ENCODE measurements at regions not wholly inside any gene's neighbourhood (a gene's known extent, or its start where the extent isn't known, plus 50 kb on each side); places are given as distances from the start of the nearest gene placed in this dataset.

- TF ChIP-seq, protein P1, sequence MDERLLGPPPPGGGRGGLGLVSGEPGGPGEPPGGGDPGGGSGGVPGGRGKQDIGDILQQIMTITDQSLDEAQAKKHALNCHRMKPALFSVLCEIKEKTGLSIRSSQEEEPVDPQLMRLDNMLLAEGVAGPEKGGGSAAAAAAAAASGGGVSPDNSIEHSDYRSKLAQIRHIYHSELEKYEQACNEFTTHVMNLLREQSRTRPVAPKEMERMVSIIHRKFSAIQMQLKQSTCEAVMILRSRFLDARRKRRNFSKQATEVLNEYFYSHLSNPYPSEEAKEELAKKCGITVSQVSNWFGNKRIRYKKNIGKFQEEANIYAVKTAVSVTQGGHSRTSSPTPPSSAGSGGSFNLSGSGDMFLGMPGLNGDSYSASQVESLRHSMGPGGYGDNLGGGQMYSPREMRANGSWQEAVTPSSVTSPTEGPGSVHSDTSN (CRISPR knock-in tag; IDR thresholded peaks at IDR 0.05; ENCODE audit: low read depth): no peak
- TF ChIP-seq, protein P1 (tag; conservative IDR thresholded peaks at IDR 0.05; ENCODE audit: low read depth): no peak
- no peak for TF ChIP-seq CREB5 (CRISPR knock-in tag; IDR thresholded peaks at IDR 0.05)
- TF ChIP-seq GATA2 (CRISPR knock-in tag; IDR thresholded peaks at IDR 0.05): no peak
Observed at GRCh38 chr2:128536925-128537620, 218.4 kb upstream of the HS6ST1 start (continued).

DNA sequence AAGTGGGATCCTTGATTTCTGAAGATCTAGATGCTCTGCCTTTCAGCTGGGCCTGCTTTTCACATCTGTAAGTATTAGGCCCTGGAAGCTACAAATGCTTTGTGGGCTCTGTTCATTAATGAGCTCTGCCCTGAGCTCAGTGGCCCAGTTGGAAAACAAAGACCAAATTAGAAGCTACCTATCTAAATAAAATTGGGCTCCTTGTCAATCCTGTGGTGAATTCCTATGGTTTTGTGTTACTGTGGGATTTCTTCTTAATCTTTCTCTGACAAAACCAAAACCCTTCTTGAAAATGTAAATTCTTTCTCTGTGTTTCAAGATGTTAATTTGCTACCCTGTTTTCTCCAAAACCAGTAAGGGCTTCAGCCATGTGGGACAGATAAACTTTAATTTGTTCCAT, 219.0 kb upstream of the HS6ST1 start:
- in situ Hi-C loops (cut with MboI) (no loop called here), intact Hi-C loops (cut with micrococcal nuclease) (no loop called here)
- CTCF ChIA-PET (ENCODE audit: low intra/inter-chr PET ratio): no interaction called here
- Histone ChIP-seq H3K9me3 (replicated peaks; ENCODE audit: control insufficient read depth, insufficient read depth, low read depth, low read length) (no peaks in the 10 kb centered on the region), H2AFZ (ENCODE audit: low read depth, low read length) (no peak overlapping the region), H3K4me2 (ENCODE audit: insufficient read depth, low read length) (no peak overlapping the region), H3K36me3 (ENCODE audit: control insufficient read depth, insufficient read depth, low read length) (no peaks in the 10 kb centered on the region), H3K27ac (ENCODE audit: extremely low read depth, low read depth, low read length) (peak overlapping the region; percentile 56; the same call in 2 of the 3 replicates), H3K9ac (ENCODE audit: insufficient read depth in 1 of 2, low read depth in 2 of 2, low read length in 2 of 2) (no peak overlapping the region), H3K4me3 (no peak overlapping the region), H4K20me1 (replicated peaks; ENCODE audit: control insufficient read depth, insufficient read depth, low read length) (no peaks in the 10 kb centered on the region), H3K27me3 (ENCODE audit: control insufficient read depth in 2 of 2, insufficient read depth in 2 of 2, low read length in 2 of 2) (0 out of 5 replicates have a peak, but pooled peaks cover 1 to 2% of the 10 kb centered on the region in 2 experiments), H3K9me1 (ENCODE audit: control insufficient read depth, insufficient read depth, low read length) (peaks cover 3% of the 10 kb centered on the region), H3K4me1 (replicated peaks in 1 of 2; ENCODE audit: control insufficient read depth in 2 of 2, insufficient read depth in 2 of 2, low read length in 2 of 2) (no peaks in the 10 kb centered on the region; a peak in 2 of 5 replicates), H3K79me2 (ENCODE audit: control insufficient read depth, insufficient read depth, low read length) (no peaks in the 10 kb centered on the region)
- TF ChIP-seq, protein P2, sequence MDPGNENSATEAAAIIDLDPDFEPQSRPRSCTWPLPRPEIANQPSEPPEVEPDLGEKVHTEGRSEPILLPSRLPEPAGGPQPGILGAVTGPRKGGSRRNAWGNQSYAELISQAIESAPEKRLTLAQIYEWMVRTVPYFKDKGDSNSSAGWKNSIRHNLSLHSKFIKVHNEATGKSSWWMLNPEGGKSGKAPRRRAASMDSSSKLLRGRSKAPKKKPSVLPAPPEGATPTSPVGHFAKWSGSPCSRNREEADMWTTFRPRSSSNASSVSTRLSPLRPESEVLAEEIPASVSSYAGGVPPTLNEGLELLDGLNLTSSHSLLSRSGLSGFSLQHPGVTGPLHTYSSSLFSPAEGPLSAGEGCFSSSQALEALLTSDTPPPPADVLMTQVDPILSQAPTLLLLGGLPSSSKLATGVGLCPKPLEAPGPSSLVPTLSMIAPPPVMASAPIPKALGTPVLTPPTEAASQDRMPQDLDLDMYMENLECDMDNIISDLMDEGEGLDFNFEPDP (CRISPR knock-in tag; IDR thresholded peaks at IDR 0.05): no peak
- TF ChIP-seq ZNF282 (CRISPR knock-in tag; IDR thresholded peaks at IDR 0.05) (no peak), ZNF583 (CRISPR knock-in tag; IDR thresholded peaks at IDR 0.05) (0 out of 2 replicates have a peak, but pooled peaks have one; percentile 6)
- TF ChIP-seq, protein P3, sequence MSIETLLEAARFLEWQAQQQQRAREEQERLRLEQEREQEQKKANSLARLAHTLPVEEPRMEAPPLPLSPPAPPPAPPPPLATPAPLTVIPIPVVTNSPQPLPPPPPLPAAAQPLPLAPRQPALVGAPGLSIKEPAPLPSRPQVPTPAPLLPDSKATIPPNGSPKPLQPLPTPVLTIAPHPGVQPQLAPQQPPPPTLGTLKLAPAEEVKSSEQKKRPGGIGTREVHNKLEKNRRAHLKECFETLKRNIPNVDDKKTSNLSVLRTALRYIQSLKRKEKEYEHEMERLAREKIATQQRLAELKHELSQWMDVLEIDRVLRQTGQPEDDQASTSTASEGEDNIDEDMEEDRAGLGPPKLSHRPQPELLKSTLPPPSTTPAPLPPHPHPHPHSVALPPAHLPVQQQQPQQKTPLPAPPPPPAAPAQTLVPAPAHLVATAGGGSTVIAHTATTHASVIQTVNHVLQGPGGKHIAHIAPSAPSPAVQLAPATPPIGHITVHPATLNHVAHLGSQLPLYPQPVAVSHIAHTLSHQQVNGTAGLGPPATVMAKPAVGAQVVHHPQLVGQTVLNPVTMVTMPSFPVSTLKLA (conservative IDR thresholded peaks at IDR 0.05): 0 out of 4 replicates have a peak, but pooled peaks of 1 of the 2 experiments have one; percentile 9
- BruUV-seq (replicated peaks): no TSS peak
- POLR2A ChIA-PET: no interaction called here
- FAIRE-seq (no peak), ATAC-seq (no peak), DNase-seq (ENCODE audit: extremely low read depth in 1 of 4, low spot score in 3 of 4) (no peak)
